SK-N-SH treated with all-trans-retinoic acid at 6 μM for 48 hours (cell line): ENCODE measurements at regions not wholly inside any gene's neighbourhood (a gene's known extent, or its start where the extent isn't known, plus 50 kb on each side); places are given as distances from the start of the nearest gene placed in this dataset.

Experiments used
- ATAC-seq: fragments of 200-7000 bp; cut with Tn5 transposase; 3 replicates; pipeline ENCODE4 v1.9.1; 2020; ENCODE audit warnings: mild to moderate bottlenecking, moderate library complexity
- ARNTL ChIP-seq: fragments of 450-650 bp; formaldehyde crosslinking; IDR thresholded peaks from 2 replicates; pipeline ENCODE4 v1.5.0; 2020; ENCODE audit warnings: low read depth, mild to moderate bottlenecking, moderate library complexity, borderline replicate concordance
- BACH2 ChIP-seq: fragments of 250-450 bp; sonication (Bioruptor Pico); IDR thresholded peaks from 2 replicates; pipeline ENCODE4 v1.9.0; 2021; ENCODE audit warnings: mild to moderate bottlenecking, borderline replicate concordance
- CSDC2 ChIP-seq: fragments of 250-450 bp; sonication (Bioruptor Pico); IDR thresholded peaks from 2 replicates; pipeline ENCODE4 v1.5.0; 2020; ENCODE audit warnings: mild to moderate bottlenecking, moderate library complexity
- ESRRG ChIP-seq: fragments of 250-450 bp; sonication (Bioruptor Pico); IDR thresholded peaks from 2 replicates; pipeline ENCODE4 v1.6.1; 2021; ENCODE audit warnings: mild to moderate bottlenecking
- GLIS3 ChIP-seq: fragments of 250-450 bp; sonication (Bioruptor Pico); IDR thresholded peaks from 2 replicates; pipeline ENCODE4 v1.5.0; 2020; ENCODE audit warnings: mild to moderate bottlenecking, moderate library complexity
- ISL1 ChIP-seq: fragments of 250-450 bp; sonication (Bioruptor Pico); IDR thresholded peaks from 2 replicates; pipeline ENCODE4 v2.1.2; 2022; ENCODE audit warnings: mild to moderate bottlenecking, moderate library complexity
- OSR1 ChIP-seq: fragments of 250-450 bp; sonication (Bioruptor Pico); IDR thresholded peaks from 2 replicates; pipeline ENCODE4 v1.8.0; 2022; ENCODE audit warnings: moderate library complexity, mild to moderate bottlenecking, inconsistent platforms
- PPARA ChIP-seq: fragments of 250-450 bp; sonication (Bioruptor Pico); IDR thresholded peaks from 2 replicates; pipeline ENCODE4 v1.5.0; 2020; ENCODE audit warnings: mild to moderate bottlenecking, borderline replicate concordance
- RARB ChIP-seq: fragments of 250-450 bp; sonication (Bioruptor Pico); IDR thresholded peaks from 2 replicates; pipeline ENCODE4 v1.8.0; 2021; ENCODE audit warnings: mild to moderate bottlenecking, moderate library complexity
- SNAI2 ChIP-seq: fragments of 250-450 bp; sonication (Bioruptor Pico); IDR thresholded peaks from 2 replicates; pipeline ENCODE4 v1.5.0; 2020; ENCODE audit warnings: mild to moderate bottlenecking, moderate library complexity
- TCF4 ChIP-seq: fragments of 250-450 bp; sonication (Bioruptor Pico); IDR thresholded peaks from 2 replicates; pipeline ENCODE4 v1.8.0; 2021; ENCODE audit warnings: mild to moderate bottlenecking, moderate library complexity, borderline replicate concordance
- TOX ChIP-seq: fragments of 250-450 bp; sonication (Bioruptor Pico); IDR thresholded peaks from 2 replicates; pipeline ENCODE4 v1.8.0; 2021; ENCODE audit warnings: mild to moderate bottlenecking, moderate library complexity, borderline replicate concordance
- ZC3H10 ChIP-seq: fragments of 250-450 bp; sonication (Bioruptor Pico); IDR thresholded peaks from 2 replicates; pipeline ENCODE4 v1.5.1; 2021; ENCODE audit warnings: mild to moderate bottlenecking, moderate library complexity
- ZFP30 ChIP-seq: fragments of 450-650 bp; formaldehyde crosslinking; IDR thresholded peaks from 2 replicates; pipeline ENCODE4 v1.5.0; 2022; ENCODE audit warnings: mild to moderate bottlenecking, moderate library complexity
- ZNF565 ChIP-seq: fragments of 450-650 bp; formaldehyde crosslinking; conservative IDR thresholded peaks from 2 replicates; pipeline ENCODE4 v1.5.0; 2020; ENCODE audit warnings: low read depth, mild to moderate bottlenecking, moderate library complexity
- ZNF70 ChIP-seq: fragments of 450-650 bp; formaldehyde crosslinking; IDR thresholded peaks from 2 replicates; pipeline ENCODE4 v1.5.0; 2020; ENCODE audit warnings: mild to moderate bottlenecking, moderate library complexity
- ZNF8 ChIP-seq: fragments of 450-650 bp; formaldehyde crosslinking; IDR thresholded peaks from 2 replicates; pipeline ENCODE4 v1.5.0; 2020; ENCODE audit warnings: mild to moderate bottlenecking, moderate library complexity
- TF ChIP-seq, protein P1 (sequence below): fragments of 250-450 bp; sonication (Bioruptor Pico); IDR thresholded peaks from 2 replicates; pipeline ENCODE4 v1.8.0; 2020; ENCODE audit warnings: mild to moderate bottlenecking, moderate library complexity, borderline replicate concordance
- TF ChIP-seq, protein P2 (sequence below): fragments of 250-450 bp; sonication (Bioruptor Pico); IDR thresholded peaks from 2 replicates; pipeline ENCODE4 v1.8.0; 2021; ENCODE audit warnings: low read depth, mild to moderate bottlenecking, moderate library complexity, borderline replicate concordance
- TF ChIP-seq, protein P3 (sequence below): fragments of 250-450 bp; sonication (Bioruptor Pico); IDR thresholded peaks from 2 replicates; pipeline ENCODE4 v1.5.0; 2020; ENCODE audit warnings: mild to moderate bottlenecking, moderate library complexity
- TF ChIP-seq, protein P4 (sequence below): fragments of 250-450 bp; sonication (Bioruptor Pico); IDR thresholded peaks from 2 replicates; pipeline ENCODE4 v1.5.1; 2020; ENCODE audit warnings: low read depth, mild to moderate bottlenecking, moderate library complexity

DNA sequence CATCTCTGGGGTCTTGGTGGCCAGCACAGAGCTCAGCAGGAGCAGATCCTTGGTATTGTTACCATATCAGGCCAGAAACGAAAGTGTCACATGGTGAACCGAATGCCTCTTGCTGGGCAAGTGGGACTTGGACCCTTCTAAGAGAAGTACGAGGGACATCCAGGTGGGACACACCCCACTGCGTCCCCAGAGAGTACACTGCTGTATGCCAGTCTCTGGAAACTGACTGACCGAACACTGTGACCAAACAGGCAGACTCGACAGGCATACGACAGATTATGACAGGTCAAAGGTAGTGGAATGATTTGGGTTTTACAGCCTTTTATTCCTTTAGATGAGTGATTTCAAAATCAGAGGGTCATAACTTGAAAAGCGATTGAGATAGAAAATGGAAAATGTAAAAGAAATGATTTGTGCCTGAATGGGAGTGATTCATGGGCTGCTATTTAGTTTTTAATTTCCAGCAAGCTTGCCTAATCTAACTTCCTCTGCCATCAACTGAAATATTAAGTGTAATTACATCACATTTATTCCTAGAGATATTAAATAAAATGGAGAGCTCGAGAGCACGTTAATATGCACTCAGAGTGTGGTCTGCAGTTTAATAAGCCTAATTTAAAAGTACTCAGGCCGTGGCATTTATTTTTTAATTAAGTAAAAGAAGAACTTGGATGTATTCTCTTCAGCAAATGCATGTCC, 63.4 kb upstream of the CTXND1 start:
- no peak for ATAC-seq
- TF ChIP-seq CSDC2 (CRISPR knock-in tag) (no peak), ARNTL (CRISPR knock-in tag) (no peak), ZFP30 (no peak)
- TF ChIP-seq, protein P1, sequence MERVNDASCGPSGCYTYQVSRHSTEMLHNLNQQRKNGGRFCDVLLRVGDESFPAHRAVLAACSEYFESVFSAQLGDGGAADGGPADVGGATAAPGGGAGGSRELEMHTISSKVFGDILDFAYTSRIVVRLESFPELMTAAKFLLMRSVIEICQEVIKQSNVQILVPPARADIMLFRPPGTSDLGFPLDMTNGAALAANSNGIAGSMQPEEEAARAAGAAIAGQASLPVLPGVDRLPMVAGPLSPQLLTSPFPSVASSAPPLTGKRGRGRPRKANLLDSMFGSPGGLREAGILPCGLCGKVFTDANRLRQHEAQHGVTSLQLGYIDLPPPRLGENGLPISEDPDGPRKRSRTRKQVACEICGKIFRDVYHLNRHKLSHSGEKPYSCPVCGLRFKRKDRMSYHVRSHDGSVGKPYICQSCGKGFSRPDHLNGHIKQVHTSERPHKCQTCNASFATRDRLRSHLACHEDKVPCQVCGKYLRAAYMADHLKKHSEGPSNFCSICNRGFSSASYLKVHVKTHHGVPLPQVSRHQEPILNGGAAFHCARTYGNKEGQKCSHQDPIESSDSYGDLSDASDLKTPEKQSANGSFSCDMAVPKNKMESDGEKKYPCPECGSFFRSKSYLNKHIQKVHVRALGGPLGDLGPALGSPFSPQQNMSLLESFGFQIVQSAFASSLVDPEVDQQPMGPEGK (CRISPR knock-in tag) = no peak
- TF ChIP-seq, protein P2, sequence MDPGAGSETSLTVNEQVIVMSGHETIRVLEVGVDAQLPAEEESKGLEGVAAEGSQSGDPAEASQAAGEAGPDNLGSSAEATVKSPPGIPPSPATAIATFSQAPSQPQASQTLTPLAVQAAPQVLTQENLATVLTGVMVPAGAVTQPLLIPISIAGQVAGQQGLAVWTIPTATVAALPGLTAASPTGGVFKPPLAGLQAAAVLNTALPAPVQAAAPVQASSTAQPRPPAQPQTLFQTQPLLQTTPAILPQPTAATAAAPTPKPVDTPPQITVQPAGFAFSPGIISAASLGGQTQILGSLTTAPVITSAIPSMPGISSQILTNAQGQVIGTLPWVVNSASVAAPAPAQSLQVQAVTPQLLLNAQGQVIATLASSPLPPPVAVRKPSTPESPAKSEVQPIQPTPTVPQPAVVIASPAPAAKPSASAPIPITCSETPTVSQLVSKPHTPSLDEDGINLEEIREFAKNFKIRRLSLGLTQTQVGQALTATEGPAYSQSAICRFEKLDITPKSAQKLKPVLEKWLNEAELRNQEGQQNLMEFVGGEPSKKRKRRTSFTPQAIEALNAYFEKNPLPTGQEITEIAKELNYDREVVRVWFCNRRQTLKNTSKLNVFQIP = no peak

DNA sequence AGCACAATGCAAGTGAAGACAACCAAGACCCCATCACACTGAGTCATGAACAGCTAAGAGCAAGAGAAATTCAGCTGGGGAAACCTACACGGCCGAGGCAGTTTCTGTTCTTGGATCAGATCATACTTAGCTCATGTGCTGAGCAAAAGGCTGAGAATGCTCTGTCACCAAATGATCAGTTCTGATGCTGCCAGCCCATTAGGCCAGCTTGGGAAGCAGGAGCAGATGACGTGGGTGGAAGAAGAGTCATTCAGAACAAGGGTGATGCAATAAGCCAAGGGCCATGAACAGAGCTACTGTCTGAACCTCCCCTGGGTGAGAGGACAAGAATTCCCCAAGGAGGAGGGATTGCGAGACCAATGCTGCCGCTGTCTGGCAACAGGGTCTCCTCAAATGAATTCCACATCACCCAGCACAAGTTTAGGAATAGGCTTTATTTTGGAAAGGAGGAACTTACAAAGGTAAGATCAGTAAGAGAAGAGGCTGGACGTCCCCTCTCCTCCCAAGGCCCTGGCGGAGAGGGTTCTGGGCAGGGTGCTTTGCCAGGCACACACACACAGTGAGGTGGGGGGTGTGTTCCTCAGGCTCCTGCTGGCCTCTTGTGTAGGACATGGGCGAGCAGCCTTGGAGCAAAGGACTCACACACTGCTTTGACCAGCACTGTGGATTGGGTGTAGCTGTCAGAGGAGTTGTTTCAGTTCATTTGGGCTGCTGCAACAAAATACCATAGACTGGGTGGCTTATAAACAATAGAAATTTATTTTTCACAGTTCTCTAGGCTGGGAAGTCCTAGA, 65.6 kb upstream of the CTXND1 start:
- TF ChIP-seq ZNF565 (no peak), ZFP30 (no peak), TOX (CRISPR knock-in tag) (no peak), CSDC2 (CRISPR knock-in tag) (no peak), ZNF8 (CRISPR knock-in tag) (no peak), BACH2 (CRISPR knock-in tag) (no peak), ESRRG (CRISPR knock-in tag) (no peak), SNAI2 (no peak)
- peak; percentile 58 for ATAC-seq

DNA sequence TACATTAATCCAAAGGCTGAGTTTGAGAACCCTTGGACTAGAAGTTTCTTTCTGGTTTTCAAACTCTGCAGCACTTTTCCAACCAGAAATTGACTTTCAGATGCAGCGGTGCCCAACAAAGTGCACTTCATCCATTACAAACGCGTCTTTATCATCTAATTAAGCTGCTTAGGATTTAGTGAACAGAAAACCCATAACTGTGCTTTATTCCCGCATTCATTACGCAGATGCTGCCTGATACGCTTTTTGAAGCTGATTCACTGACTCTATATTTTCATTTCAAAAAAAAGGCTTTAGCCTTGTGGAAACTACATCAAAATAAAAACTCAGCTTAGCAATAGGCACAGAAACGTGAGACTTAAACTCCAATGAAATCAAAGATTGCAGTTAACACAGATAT, 69.8 kb upstream of the CTXND1 start:
- TF ChIP-seq PPARA = no peak
- TF ChIP-seq ZFP30 = no peak
- no peak for TF ChIP-seq ZC3H10
- TF ChIP-seq ZNF8 (CRISPR knock-in tag) = no peak
- TF ChIP-seq GLIS3 (CRISPR knock-in tag) = no peak
- no peak for TF ChIP-seq ARNTL (CRISPR knock-in tag)
- no peak for TF ChIP-seq ZNF565
- no peak for TF ChIP-seq ESRRG (CRISPR knock-in tag)
- no peak for TF ChIP-seq TOX (CRISPR knock-in tag)
- TF ChIP-seq, protein P3, sequence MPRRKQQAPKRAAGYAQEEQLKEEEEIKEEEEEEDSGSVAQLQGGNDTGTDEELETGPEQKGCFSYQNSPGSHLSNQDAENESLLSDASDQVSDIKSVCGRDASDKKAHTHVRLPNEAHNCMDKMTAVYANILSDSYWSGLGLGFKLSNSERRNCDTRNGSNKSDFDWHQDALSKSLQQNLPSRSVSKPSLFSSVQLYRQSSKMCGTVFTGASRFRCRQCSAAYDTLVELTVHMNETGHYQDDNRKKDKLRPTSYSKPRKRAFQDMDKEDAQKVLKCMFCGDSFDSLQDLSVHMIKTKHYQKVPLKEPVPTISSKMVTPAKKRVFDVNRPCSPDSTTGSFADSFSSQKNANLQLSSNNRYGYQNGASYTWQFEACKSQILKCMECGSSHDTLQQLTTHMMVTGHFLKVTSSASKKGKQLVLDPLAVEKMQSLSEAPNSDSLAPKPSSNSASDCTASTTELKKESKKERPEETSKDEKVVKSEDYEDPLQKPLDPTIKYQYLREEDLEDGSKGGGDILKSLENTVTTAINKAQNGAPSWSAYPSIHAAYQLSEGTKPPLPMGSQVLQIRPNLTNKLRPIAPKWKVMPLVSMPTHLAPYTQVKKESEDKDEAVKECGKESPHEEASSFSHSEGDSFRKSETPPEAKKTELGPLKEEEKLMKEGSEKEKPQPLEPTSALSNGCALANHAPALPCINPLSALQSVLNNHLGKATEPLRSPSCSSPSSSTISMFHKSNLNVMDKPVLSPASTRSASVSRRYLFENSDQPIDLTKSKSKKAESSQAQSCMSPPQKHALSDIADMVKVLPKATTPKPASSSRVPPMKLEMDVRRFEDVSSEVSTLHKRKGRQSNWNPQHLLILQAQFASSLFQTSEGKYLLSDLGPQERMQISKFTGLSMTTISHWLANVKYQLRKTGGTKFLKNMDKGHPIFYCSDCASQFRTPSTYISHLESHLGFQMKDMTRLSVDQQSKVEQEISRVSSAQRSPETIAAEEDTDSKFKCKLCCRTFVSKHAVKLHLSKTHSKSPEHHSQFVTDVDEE (CRISPR knock-in tag) = no peak
- no peak for TF ChIP-seq CSDC2 (CRISPR knock-in tag)
- no peak for TF ChIP-seq OSR1
- TF ChIP-seq, protein P4, sequence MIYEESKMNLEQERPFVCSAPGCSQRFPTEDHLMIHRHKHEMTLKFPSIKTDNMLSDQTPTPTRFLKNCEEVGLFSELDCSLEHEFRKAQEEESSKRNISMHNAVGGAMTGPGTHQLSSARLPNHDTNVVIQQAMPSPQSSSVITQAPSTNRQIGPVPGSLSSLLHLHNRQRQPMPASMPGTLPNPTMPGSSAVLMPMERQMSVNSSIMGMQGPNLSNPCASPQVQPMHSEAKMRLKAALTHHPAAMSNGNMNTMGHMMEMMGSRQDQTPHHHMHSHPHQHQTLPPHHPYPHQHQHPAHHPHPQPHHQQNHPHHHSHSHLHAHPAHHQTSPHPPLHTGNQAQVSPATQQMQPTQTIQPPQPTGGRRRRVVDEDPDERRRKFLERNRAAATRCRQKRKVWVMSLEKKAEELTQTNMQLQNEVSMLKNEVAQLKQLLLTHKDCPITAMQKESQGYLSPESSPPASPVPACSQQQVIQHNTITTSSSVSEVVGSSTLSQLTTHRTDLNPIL = no peak
- no peak for TF ChIP-seq RARB (CRISPR knock-in tag)
- TF ChIP-seq ZNF70 (CRISPR knock-in tag) = no peak
- no peak for TF ChIP-seq TCF4
- ATAC-seq = no peak

DNA sequence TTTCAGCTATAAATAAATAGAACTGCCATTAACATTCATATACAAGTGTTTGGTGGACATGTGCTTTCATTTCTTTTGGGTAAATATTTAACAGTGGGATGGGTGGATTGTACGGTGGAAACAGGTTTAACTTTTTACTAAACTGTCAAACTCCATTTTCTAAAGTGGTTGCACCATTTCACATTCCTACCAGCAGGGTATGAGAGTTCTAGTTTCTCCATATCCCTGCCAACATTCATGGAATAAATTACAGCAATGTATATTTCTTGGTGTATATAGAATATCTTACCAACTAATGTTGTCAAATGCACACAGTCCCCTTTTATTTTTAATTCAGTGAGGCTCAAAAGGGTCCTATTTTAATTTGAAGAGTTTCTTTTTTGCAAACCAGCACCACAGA, 71.3 kb upstream of the CTXND1 start:
- ATAC-seq = no peak
- TF ChIP-seq, protein P3 (CRISPR knock-in tag) = no peak
- TF ChIP-seq ZC3H10 (no peak), ZNF565 (no peak), ISL1 (CRISPR knock-in tag) (no peak), ESRRG (CRISPR knock-in tag) (no peak), RARB (CRISPR knock-in tag) (no peak)
- TF ChIP-seq, protein P2 = no peak
